HCT116 (cell line): ENCODE measurements at regions not wholly inside any gene's neighbourhood (a gene's known extent, or its start where the extent isn't known, plus 50 kb on each side); places are given as distances from the start of the nearest gene placed in this dataset.

ENCODE experiments used
- ATAC-seq: fragments of 200-7000 bp; cut with Tn5 transposase; 2 replicates; pipeline ENCODE4 v1.9.1; 2020; ENCODE audit warnings: mild to moderate bottlenecking, moderate library complexity
- BruUV-seq: library from RNA; stranded (reverse); fragments of 400-500 nt; replicated peaks from 2 replicates; lab custom pipeline; 2021; lab: Mats Ljungman, UMichigan
- CTCF ChIA-PET: fragments of 300-600 bp; sonication (Branson Sonifier 250); formaldehyde crosslinking; loops from one replicate; lab custom pipeline; 2021; ENCODE audit warnings: antibody characterized with exemption; lab: Charles Lee
- POLR2A ChIA-PET: fragments of 300-600, 350-600 bp; sonication (Branson Sonifier 250); formaldehyde crosslinking; loops from one replicate; lab custom pipeline; 2021; ENCODE audit warnings: antibody characterized with exemption; lab: Charles Lee
- RAD21 ChIA-PET, 2 experiments: fragments of 300-600 bp; sonication (Branson Sonifier 250); formaldehyde crosslinking; loops; one replicate each; lab custom pipeline; 2023; ENCODE audit warnings: low total read pairs in 2 of 2; ENCODE audit not compliant: uncharacterized antibody in 2 of 2, unreplicated experiment in 2 of 2, low non-redundant PET in 1 of 2; lab: Charles Lee
- DNase-seq: peaks from one replicate; pipeline ENCODE4 v3.0.0-alpha.2; 2010; ENCODE audit warnings: low read depth, low spot score
- H2AFZ ChIP-seq: fragments of 200-600 bp; shearing (Covaris generic), sonication (generic); 2 replicates; pipeline ENCODE4 v1.6.1; 2017; ENCODE audit warnings: low read depth, mixed run types, mixed read lengths, antibody characterized with exemption, low read length; ENCODE audit not compliant: poor library complexity, severe bottlenecking
- H3K27ac ChIP-seq: 2 replicates; pipeline ENCODE4 v1.5.1; 2012; ENCODE audit warnings: low read depth, low read length
- H3K27me3 ChIP-seq: fragments of 200-600 bp; sonication (generic); 2 replicates; pipeline ENCODE4 v1.6.1; 2016; ENCODE audit warnings: mixed run types, low read length, mixed read lengths; ENCODE audit not compliant: insufficient read depth
- H3K36me3 ChIP-seq, 2 experiments: fragments of 200-500 bp in 1 of 2; fragments of 200-600 bp in 1 of 2; sonication (Bioruptor generic) in 1 of 2; sonication (generic) in 1 of 2; 2 replicates each; pipeline versions ENCODE4 v1.5.1 to v1.6.1; 2014 to 2016; ENCODE audit warnings: low read length in 2 of 2, inconsistent platforms in 1 of 2, mixed read lengths in 1 of 2, mixed run types in 1 of 2; ENCODE audit not compliant: insufficient read depth in 2 of 2, control insufficient read depth in 1 of 2
- H3K4me1 ChIP-seq, 2 experiments: fragments of 200-600 bp in 1 of 2; sonication (generic) in 1 of 2; 2 replicates each; pipeline versions ENCODE4 v1.5.1 to v1.6.1; 2012 to 2017; ENCODE audit warnings: low read length in 2 of 2, inconsistent platforms in 1 of 2, mild to moderate bottlenecking in 1 of 2, mixed read lengths in 1 of 2, mixed run types in 1 of 2, moderate library complexity in 1 of 2; ENCODE audit not compliant: insufficient read depth in 2 of 2, control insufficient read depth in 1 of 2
- H3K4me2 ChIP-seq: fragments of 200-600 bp; sonication (generic); 2 replicates; pipeline ENCODE4 v1.6.1; 2017; ENCODE audit warnings: mixed run types, low read length, mixed read lengths
- H3K4me3 ChIP-seq, 2 experiments: fragments of 200-600 bp in 1 of 2; sonication (generic) in 1 of 2; replicated peaks in 1 of 2; 2 replicates each; pipeline ENCODE4 v1.5.1; 2011 to 2016; ENCODE audit warnings: low read length in 2 of 2, control low read depth in 1 of 2, low read depth in 1 of 2, mild to moderate bottlenecking in 1 of 2, mixed read lengths in 1 of 2, mixed run types in 1 of 2
- H3K79me2 ChIP-seq: fragments of 200-600 bp; sonication (generic); 2 replicates; pipeline ENCODE4 v1.6.1; 2017; ENCODE audit warnings: mild to moderate bottlenecking, mixed run types, low read length, moderate library complexity, mixed read lengths; ENCODE audit not compliant: insufficient read depth
- H3K9ac ChIP-seq: fragments of 200-600 bp; sonication (generic); 2 replicates; pipeline ENCODE4 v1.6.1; 2016; ENCODE audit warnings: low read length, mixed read lengths
- H3K9me2 ChIP-seq: fragments of 200-600 bp; sonication (generic), shearing (Covaris generic); 2 replicates; pipeline ENCODE4 v1.6.1; 2017; ENCODE audit warnings: mixed run types, mild to moderate bottlenecking, moderate library complexity; ENCODE audit not compliant: insufficient read depth
- H3K9me3 ChIP-seq, 2 experiments: fragments of 200-500 bp in 1 of 2; fragments of 200-600 bp in 1 of 2; sonication (Bioruptor generic) in 1 of 2; sonication (generic) in 1 of 2; 2 replicates each; pipeline ENCODE4 v1.6.1; 2014 to 2017; ENCODE audit warnings: low read length in 2 of 2, mixed read lengths in 2 of 2, inconsistent platforms in 1 of 2, low read depth in 1 of 2, mild to moderate bottlenecking in 1 of 2, mixed run types in 1 of 2, moderate library complexity in 1 of 2; ENCODE audit not compliant: control insufficient read depth in 1 of 2, insufficient read depth in 1 of 2
- H4K20me1 ChIP-seq: fragments of 200-600 bp; sonication (generic), shearing (Covaris generic); 2 replicates; pipeline ENCODE4 v1.6.1; 2017; ENCODE audit warnings: mixed run types, mild to moderate bottlenecking, moderate library complexity; ENCODE audit not compliant: insufficient read depth
- ATF3 ChIP-seq: IDR thresholded peaks from 2 replicates; pipeline ENCODE4 v1.6.1; 2012
- CBX3 ChIP-seq: IDR thresholded peaks from 2 replicates; pipeline ENCODE4 v1.6.1; 2012; ENCODE audit warnings: low read depth
- CEBPB ChIP-seq: IDR thresholded peaks from 2 replicates; pipeline ENCODE4 v1.6.1; 2012; ENCODE audit warnings: low read depth
- EZH2 ChIP-seq: fragments of 200-600 bp; sonication (generic); IDR thresholded peaks from 2 replicates; pipeline ENCODE4 v1.6.1; 2017; ENCODE audit warnings: antibody characterized with exemption, mixed run types
- FOSL1 ChIP-seq: IDR thresholded peaks from 2 replicates; pipeline ENCODE4 v1.6.1; 2012; ENCODE audit warnings: low read depth
- JUND ChIP-seq: IDR thresholded peaks from 2 replicates; pipeline ENCODE4 v1.6.1; 2012
- POLR2A ChIP-seq: IDR thresholded peaks from 2 replicates; pipeline ENCODE4 v1.7.0; 2011; ENCODE audit warnings: borderline replicate concordance; ENCODE audit not compliant: insufficient read depth, insufficient read length; ENCODE audit errors: extremely low read depth
- POLR2AphosphoS5 ChIP-seq: IDR thresholded peaks from 2 replicates; pipeline ENCODE4 v1.6.1; 2011; ENCODE audit warnings: mild to moderate bottlenecking, low read depth, low read length, moderate library complexity
- RAD21 ChIP-seq: IDR thresholded peaks from 2 replicates; pipeline ENCODE4 v1.6.1; 2012; ENCODE audit warnings: low read depth, mild to moderate bottlenecking
- SIN3A ChIP-seq: IDR thresholded peaks from 2 replicates; pipeline ENCODE4 v1.6.1; 2012; ENCODE audit warnings: low read depth
- TCF7L2 ChIP-seq: IDR thresholded peaks from 2 replicates; pipeline ENCODE4 v1.7.0; 2011; ENCODE audit warnings: borderline replicate concordance, inconsistent platforms; ENCODE audit not compliant: insufficient read depth, insufficient read length; ENCODE audit errors: extremely low read depth
- YY1 ChIP-seq: IDR thresholded peaks from 2 replicates; pipeline ENCODE4 v1.6.1; 2011; ENCODE audit warnings: low read length, low read depth, moderate library complexity, mild to moderate bottlenecking; ENCODE audit not compliant: insufficient replicate concordance; ENCODE audit errors: extremely low read depth
- ZBTB33 ChIP-seq: IDR thresholded peaks from 2 replicates; pipeline ENCODE4 v1.6.1; 2011; ENCODE audit warnings: mild to moderate bottlenecking, low read length, moderate library complexity; ENCODE audit not compliant: insufficient replicate concordance; ENCODE audit errors: extremely low read depth
- ZFX ChIP-seq: fragments of 450-650 bp; IDR thresholded peaks from 2 replicates; pipeline ENCODE4 v1.6.1; 2017
- ZNF274 ChIP-seq: fragments of 200-500 bp; sonication (Bioruptor generic); IDR thresholded peaks from 2 replicates; pipeline ENCODE4 v1.6.1; 2014; ENCODE audit warnings: mild to moderate bottlenecking, low read depth, low read length, inconsistent platforms
- intact Hi-C: fragments of 100-400 bp; cut with micrococcal nuclease; formaldehyde crosslinking; loops from 2 replicates; pipeline ENCODE4 v1.10.0; 2022

GRCh38 chr12:34286483-34286882 lies 264.2 kb downstream of the ALG10 start:
- intact Hi-C loops: no loop called here
- H3K79me2 ChIP-seq: no peaks in the 10 kb centered on the region
- H3K36me3 ChIP-seq: no peaks in the 10 kb centered on the region
- H3K27ac ChIP-seq: no peak overlapping the region
- BruUV-seq: no TSS peak
- no peak overlapping the region for H3K9ac ChIP-seq
- ChIA-PET CTCF (no interaction called here), POLR2A (no interaction called here), RAD21 (no interaction called here)
- no peaks in the 10 kb centered on the region for H3K27me3 ChIP-seq
- H3K4me3 ChIP-seq: no peak overlapping the region
- no peaks in the 10 kb centered on the region for H3K9me2 ChIP-seq
- TF ChIP-seq ZFX (no peak), FOSL1 (no peak)
- DNase-seq (no peak), ATAC-seq (no peak)
- no peaks in the 10 kb centered on the region for H4K20me1 ChIP-seq
- no peak overlapping the region for H2AFZ ChIP-seq
- H3K4me2 ChIP-seq: no peak overlapping the region
- no peaks in the 10 kb centered on the region for H3K4me1 ChIP-seq
- H3K9me3 ChIP-seq: peaks cover 4 to 10% of the 10 kb centered on the region in 2 experiments; a peak in 2 of 4 replicates

- POLR2A ChIA-PET: no interaction called here
- Histone ChIP-seq H3K9ac (no peak overlapping the region), H2AFZ (no peak overlapping the region), H3K27ac (no peak overlapping the region), H3K79me2 (no peaks in the 10 kb centered on the region), H3K4me1 (no peaks in the 10 kb centered on the region), H4K20me1 (no peaks in the 10 kb centered on the region), H3K36me3 (no peaks in the 10 kb centered on the region)
- intact Hi-C loops: no loop called here
- BruUV-seq: no TSS peak
- TF ChIP-seq YY1 (no peak), FOSL1 (no peak), ATF3 (no peak), ZFX (no peak), ZBTB33 (no peak), TCF7L2 (no peak), CEBPB (no peak), CBX3 (no peak), SIN3A (no peak), POLR2AphosphoS5 (no peak), JUND (no peak), RAD21 (no peak), ZNF274 (no peak), EZH2 (no peak), POLR2A (no peak)
- TF ChIP-seq, all 23 proteins: peak for 0
- ChIA-PET CTCF (no interaction called here), RAD21 (no interaction called here)
- no peak for DNase-seq
- peaks cover 4 to 8% of the 10 kb centered on the region in 2 experiments; a peak in 2 of 4 replicates for H3K9me3 ChIP-seq
- H3K4me3 ChIP-seq: no peak overlapping the region
- H3K9me2 ChIP-seq: no peaks in the 10 kb centered on the region
- H3K4me2 ChIP-seq: no peak overlapping the region
- ATAC-seq: no peak
- H3K27me3 ChIP-seq: no peaks in the 10 kb centered on the region
These were observed 264.6 kb downstream of the ALG10 start for GRCh38 chr12:34286934-34287333.
